ENCODE measurements at regions not wholly inside any gene's neighbourhood (a gene's known extent, or its start where the extent isn't known, plus 50 kb on each side); places are given as distances from the start of the nearest gene placed in this dataset.

- no peak for TF ChIP-seq CTCF (optimal IDR thresholded peaks at IDR 0.05 in 1 of 3, IDR thresholded peaks at IDR 0.05 in 1 of 3, conservative IDR thresholded peaks at IDR 0.05 in 1 of 3; ENCODE audit: extremely low read depth in 1 of 3, insufficient read depth in 2 of 3, low read length in 3 of 3)
- no peak for TF ChIP-seq EZH2 (IDR thresholded peaks at IDR 0.05; ENCODE audit: low read length)
Measured at GRCh38 chr7:142359694-142360279, 101.9 kb upstream of the PRSS58 start.
